GM23338 (cell line): ENCODE measurements at regions not wholly inside any gene's neighbourhood (a gene's known extent, or its start where the extent isn't known, plus 50 kb on each side); places are given as distances from the start of the nearest gene placed in this dataset.
A peak's percentile ranks its signal among the peaks of the same experiment; 100 is the strongest.

Experiments used
- ATAC-seq: fragments of 200-7000 bp; cut with Tn5 transposase; 3 replicates; pipeline ENCODE4 v1.9.1; 2020
- DNase-seq: peaks from one replicate; pipeline ENCODE4 v3.0.0-alpha.2; 2015; ENCODE audit warnings: low spot score
- H2AFZ ChIP-seq: fragments of 200-600 bp; sonication (generic); 2 replicates; pipeline ENCODE4 v1.8.0; 2016; ENCODE audit warnings: antibody characterized with exemption, mild to moderate bottlenecking, moderate library complexity
- H3F3A ChIP-seq: fragments of 200-600 bp; sonication (generic); replicated peaks from 2 replicates; pipeline ENCODE4 v1.8.0; 2017; ENCODE audit warnings: antibody characterized with exemption, mixed run types, low read depth
- H3K27ac ChIP-seq: fragments of 200-600 bp; sonication (generic); 2 replicates; pipeline ENCODE4 v1.6.1; 2016; ENCODE audit warnings: low read depth
- H3K27me3 ChIP-seq: fragments of 200-600 bp; sonication (generic); 2 replicates; pipeline ENCODE4 v1.8.0; 2016; ENCODE audit warnings: mild to moderate bottlenecking, mixed run types, moderate library complexity; ENCODE audit not compliant: insufficient read depth
- H3K36me3 ChIP-seq: fragments of 200-600 bp; sonication (generic); 2 replicates; pipeline ENCODE4 v1.8.0; 2016; ENCODE audit warnings: mild to moderate bottlenecking; ENCODE audit not compliant: insufficient read depth
- H3K4me1 ChIP-seq: fragments of 200-600 bp; sonication (generic); 2 replicates; pipeline ENCODE4 v1.8.0; 2016; ENCODE audit warnings: mild to moderate bottlenecking, moderate library complexity; ENCODE audit not compliant: insufficient read depth
- H3K4me2 ChIP-seq: fragments of 200-600 bp; sonication (generic); 2 replicates; pipeline ENCODE4 v1.7.1; 2017; ENCODE audit warnings: mixed run types
- H3K4me3 ChIP-seq: fragments of 200-600 bp; sonication (generic); 2 replicates; pipeline ENCODE4 v1.6.1; 2016; ENCODE audit warnings: mixed run types
- H3K79me2 ChIP-seq: fragments of 200-600 bp; sonication (generic); replicated peaks from 2 replicates; pipeline ENCODE4 v1.8.0; 2017; ENCODE audit warnings: mild to moderate bottlenecking; ENCODE audit not compliant: insufficient read depth
- H3K9me2 ChIP-seq: fragments of 200-600 bp; sonication (generic); 2 replicates; pipeline ENCODE4 v1.8.0; 2017; ENCODE audit not compliant: insufficient read depth
- H4K20me1 ChIP-seq: fragments of 200-600 bp; sonication (generic); replicated peaks from 2 replicates; pipeline ENCODE4 v1.8.0; 2017; ENCODE audit warnings: mild to moderate bottlenecking; ENCODE audit not compliant: insufficient read depth
- H3K27ac Mint-ChIP-seq: 2 replicates; pipeline ENCODE4 v1.8.0; 2020; ENCODE audit warnings: inconsistent platforms, mild to moderate bottlenecking, moderate library complexity, mixed read lengths
- H3K27me3 Mint-ChIP-seq: 3 replicates; pipeline ENCODE4 v1.8.0; 2022; ENCODE audit warnings: low read depth, mild to moderate bottlenecking, moderate library complexity, mixed read lengths, inconsistent platforms; ENCODE audit not compliant: insufficient read depth, poor library complexity
- H3K36me3 Mint-ChIP-seq: 3 replicates; pipeline ENCODE4 v1.8.0; 2021; ENCODE audit warnings: low read depth, mild to moderate bottlenecking, inconsistent platforms, moderate library complexity, mixed read lengths
- H3K4me1 Mint-ChIP-seq: 3 replicates; pipeline ENCODE4 v1.8.0; 2020; ENCODE audit warnings: mild to moderate bottlenecking, inconsistent platforms, mixed read lengths
- H3K4me3 Mint-ChIP-seq: 3 replicates; pipeline ENCODE4 v1.8.0; 2021; ENCODE audit warnings: moderate library complexity, mild to moderate bottlenecking, inconsistent platforms, mixed read lengths
- H3K9me3 Mint-ChIP-seq: 3 replicates; pipeline ENCODE4 v1.8.0; 2020; ENCODE audit warnings: moderate library complexity, mild to moderate bottlenecking, inconsistent platforms, mixed read lengths
- CREB1 ChIP-seq: fragments of 250-450 bp; sonication (Bioruptor Pico); IDR thresholded peaks from 2 replicates; pipeline ENCODE4 v1.5.0; 2020; ENCODE audit warnings: low read depth, mild to moderate bottlenecking, moderate library complexity
- CTCF ChIP-seq, 2 experiments: fragments of 200-600 bp in 1 of 2; sonication (generic) in 1 of 2; conservative IDR thresholded peaks; 2 replicates each; pipeline versions ENCODE4 v1.5.1 to v1.6.1; 2016 to 2017; ENCODE audit warnings: antibody characterized with exemption in 2 of 2, low read depth in 2 of 2, mild to moderate bottlenecking in 2 of 2, moderate library complexity in 1 of 2
- ETS1 ChIP-seq: IDR thresholded peaks from 2 replicates; pipeline ENCODE4 v1.6.1; 2016; ENCODE audit warnings: antibody characterized with exemption
- EZH2 ChIP-seq: fragments of 200-600 bp; sonication (generic); IDR thresholded peaks from one replicate; pipeline ENCODE4 v1.8.0; 2017; ENCODE audit warnings: antibody characterized with exemption, mild to moderate bottlenecking, low read depth; ENCODE audit not compliant: unreplicated experiment
- EZH2phosphoT487 ChIP-seq: fragments of 200-600 bp; sonication (generic); IDR thresholded peaks from one replicate; pipeline ENCODE4 v1.8.1; 2018; ENCODE audit warnings: antibody characterized with exemption; ENCODE audit not compliant: unreplicated experiment
- JUNB ChIP-seq: IDR thresholded peaks from one replicate; pipeline ENCODE4 v1.6.1; 2016; ENCODE audit warnings: antibody characterized with exemption; ENCODE audit not compliant: unreplicated experiment
- NANOG ChIP-seq: IDR thresholded peaks from 2 replicates; pipeline ENCODE4 v1.6.1; 2016; ENCODE audit warnings: antibody characterized with exemption, borderline replicate concordance
- POLR2AphosphoS5 ChIP-seq: IDR thresholded peaks from 2 replicates; pipeline ENCODE4 v1.6.1; 2016; ENCODE audit warnings: antibody characterized with exemption, low read depth
- REST ChIP-seq: IDR thresholded peaks from one replicate; pipeline ENCODE4 v1.6.1; 2018; ENCODE audit warnings: antibody characterized with exemption; ENCODE audit not compliant: unreplicated experiment
- STAT1 ChIP-seq: IDR thresholded peaks from one replicate; pipeline ENCODE4 v1.6.1; 2016; ENCODE audit warnings: antibody characterized with exemption; ENCODE audit not compliant: unreplicated experiment
- ZNF114 ChIP-seq: fragments of 250-450 bp; sonication (Bioruptor Pico); IDR thresholded peaks from 2 replicates; pipeline ENCODE4 v1.5.0; 2020; ENCODE audit warnings: mild to moderate bottlenecking, moderate library complexity
- ZNF331 ChIP-seq: fragments of 250-450 bp; sonication (Bioruptor Pico); IDR thresholded peaks from 2 replicates; pipeline ENCODE4 v1.5.0; 2020; ENCODE audit warnings: low read depth, mild to moderate bottlenecking, moderate library complexity
- ZNF462 ChIP-seq: fragments of 250-450 bp; sonication (Bioruptor Pico); IDR thresholded peaks from 2 replicates; pipeline ENCODE4 v1.5.0; 2020; ENCODE audit warnings: mild to moderate bottlenecking, moderate library complexity

DNA sequence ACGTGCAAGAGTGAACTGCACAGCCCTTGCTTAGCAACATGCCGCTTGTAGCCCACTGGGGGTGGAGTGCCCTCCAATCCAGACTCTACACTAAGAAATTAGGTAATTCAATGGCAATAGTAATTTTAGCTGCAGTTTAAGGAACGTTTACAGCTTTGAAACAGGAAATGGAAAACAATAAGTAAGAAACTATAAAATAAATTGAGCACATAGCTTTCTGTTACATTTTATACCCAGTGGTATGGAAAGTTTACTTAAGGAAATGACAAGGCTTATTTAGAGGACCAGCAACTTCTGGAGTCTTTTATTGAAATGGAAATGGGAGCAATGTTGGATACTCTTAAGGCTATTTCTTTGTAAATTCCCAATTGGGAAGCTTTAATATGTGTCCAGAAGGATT, 373.2 kb downstream of the KCNRG start:
- TF ChIP-seq STAT1 (no peak), CREB1 (CRISPR knock-in tag) (no peak), ZNF462 (CRISPR knock-in tag) (no peak), JUNB (no peak), ETS1 (no peak), REST (no peak), NANOG (no peak), ZNF114 (CRISPR knock-in tag) (no peak), EZH2phosphoT487 (no peak), CTCF (conservative IDR thresholded peaks at IDR 0.05; ENCODE audit: low read depth in 2 of 2) (no peak), EZH2 (no peak), POLR2AphosphoS5 (no peak), ZNF331 (CRISPR knock-in tag) (no peak)
- no peaks in the 10 kb centered on the region for H3K36me3 ChIP-seq
- Mint-ChIP-seq H3K4me3 (no peak overlapping the region), H3K27ac (no peak overlapping the region), H3K4me1 (peaks cover 49% of the 10 kb centered on the region), H3K36me3 (no peaks in the 10 kb centered on the region), H3K9me3 (no peaks in the 10 kb centered on the region), H3K27me3 (peaks cover 4% of the 10 kb centered on the region)
- 0 out of 2 replicates have a peak, but pooled peaks cover 5% of the 10 kb centered on the region for H3K9me2 ChIP-seq
- no peaks in the 10 kb centered on the region for H3K27me3 ChIP-seq
- no peak for ATAC-seq
- H4K20me1 ChIP-seq: no peaks in the 10 kb centered on the region
- DNase-seq: no peak
- peak overlapping the region; percentile 41 for H3K4me2 ChIP-seq
- 0 out of 2 replicates have a peak, but pooled peaks cover 4% of the 10 kb centered on the region for H3F3A ChIP-seq
- peaks cover 57% of the 10 kb centered on the region for H3K4me1 ChIP-seq
- no peak overlapping the region for H2AFZ ChIP-seq
- no peaks in the 10 kb centered on the region for H3K79me2 ChIP-seq
- no peak overlapping the region for H3K27ac ChIP-seq
- no peak overlapping the region for H3K4me3 ChIP-seq
